SK-N-SH (cell line): ENCODE measurements at regions not wholly inside any gene's neighbourhood (a gene's known extent, or its start where the extent isn't known, plus 50 kb on each side); places are given as distances from the start of the nearest gene placed in this dataset.

ENCODE experiments used
- CTCF ChIA-PET: fragments of 300-600, 350-600 bp; formaldehyde crosslinking; extraction: SDS; loops from one replicate; lab custom pipeline; 2021; lab: Yijun Ruan, JAX
- POLR2A ChIA-PET: fragments of 350-600 bp; sonication (Branson Sonifier 250); formaldehyde crosslinking; extraction: SDS; loops from one replicate; lab custom pipeline; 2020; ENCODE audit warnings: antibody characterized with exemption, inconsistent platforms; lab: Yijun Ruan, JAX
- DNase-seq: peaks from one replicate; pipeline ENCODE4 v3.0.0; 2012
- H2AFZ ChIP-seq: fragments of 200-600 bp; sonication (generic); 2 replicates; pipeline ENCODE4 v1.8.1; 2016; ENCODE audit warnings: antibody characterized with exemption, mild to moderate bottlenecking, low read depth
- H3F3A ChIP-seq: fragments of 200-600 bp; sonication (generic); replicated peaks from 2 replicates; pipeline ENCODE3; 2016; ENCODE audit warnings: antibody characterized with exemption, mild to moderate bottlenecking; ENCODE audit not compliant: insufficient read depth
- H3K27ac ChIP-seq, 2 experiments: fragments of 200-500 bp in 1 of 2; fragments of 200-600 bp in 1 of 2; sonication (Bioruptor generic) in 1 of 2; sonication (generic), shearing (Covaris generic) in 1 of 2; 2 replicates each; pipeline versions ENCODE4 v1.5.1 to v1.6.1; 2014 to 2016; ENCODE audit warnings: low read depth in 2 of 2, inconsistent platforms in 1 of 2, low read length in 1 of 2, mild to moderate bottlenecking in 1 of 2, mixed read lengths in 1 of 2
- H3K27me3 ChIP-seq: fragments of 200-600 bp; sonication (generic), shearing (Covaris generic); 2 replicates; pipeline ENCODE4 v1.6.1; 2016; ENCODE audit warnings: mixed run types; ENCODE audit not compliant: insufficient read depth
- H3K36me3 ChIP-seq, 2 experiments: fragments of 200-500 bp in 1 of 2; fragments of 200-600 bp in 1 of 2; sonication (Bioruptor generic) in 1 of 2; sonication (generic) in 1 of 2; replicated peaks in 1 of 2; 2 replicates each; pipeline versions ENCODE3 to v1.5.1; 2014 to 2016; ENCODE audit warnings: low read length in 1 of 2, mild to moderate bottlenecking in 1 of 2; ENCODE audit not compliant: insufficient read depth in 2 of 2, control insufficient read depth in 1 of 2
- H3K4me1 ChIP-seq, 2 experiments: fragments of 200-500 bp in 1 of 2; fragments of 200-600 bp in 1 of 2; sonication (Bioruptor generic) in 1 of 2; sonication (generic), shearing (Covaris generic) in 1 of 2; 2 replicates each; pipeline versions ENCODE4 v1.5.1 to v1.6.1; 2014 to 2016; ENCODE audit warnings: low read depth in 1 of 2, low read length in 1 of 2, mixed run types in 1 of 2; ENCODE audit not compliant: insufficient read depth in 2 of 2, control insufficient read depth in 1 of 2
- H3K4me2 ChIP-seq: fragments of 200-600 bp; sonication (generic), shearing (Covaris generic); 2 replicates; pipeline ENCODE4 v1.6.1; 2017; ENCODE audit warnings: mixed run types
- H3K4me3 ChIP-seq, 2 experiments: fragments of 200-500 bp in 1 of 2; fragments of 200-600 bp in 1 of 2; sonication (Bioruptor generic) in 1 of 2; sonication (generic), shearing (Covaris generic) in 1 of 2; 2 replicates each; pipeline versions ENCODE4 v1.5.1 to v1.8.1; 2014 to 2016; ENCODE audit warnings: low read depth in 2 of 2, inconsistent platforms in 1 of 2, low read length in 1 of 2, mild to moderate bottlenecking in 1 of 2, mixed read lengths in 1 of 2, moderate library complexity in 1 of 2
- H3K79me2 ChIP-seq: fragments of 200-600 bp; sonication (generic); 2 replicates; pipeline ENCODE4 v1.8.1; 2017; ENCODE audit warnings: mild to moderate bottlenecking; ENCODE audit not compliant: insufficient read depth
- H3K9ac ChIP-seq: fragments of 200-600 bp; sonication (generic); 2 replicates; pipeline ENCODE4 v1.6.1; 2017; ENCODE audit warnings: mixed run types
- H3K9me2 ChIP-seq: fragments of 200-600 bp; sonication (generic); 2 replicates; pipeline ENCODE4 v1.6.1; 2017; ENCODE audit warnings: mixed run types
- H3K9me3 ChIP-seq: fragments of 200-600 bp; sonication (generic); 2 replicates; pipeline ENCODE4 v1.6.1; 2017; ENCODE audit warnings: mixed run types, mild to moderate bottlenecking, moderate library complexity
- H4K20me1 ChIP-seq: fragments of 200-600 bp; sonication (generic); 2 replicates; pipeline ENCODE4 v1.6.1; 2017; ENCODE audit warnings: mild to moderate bottlenecking, mixed run types; ENCODE audit not compliant: insufficient read depth
- CHD2 ChIP-seq: fragments of 150-350 bp; IDR thresholded peaks from 2 replicates; pipeline ENCODE4 v1.6.1; 2018; ENCODE audit warnings: low read length; ENCODE audit not compliant: partially characterized antibody
- ELF1 ChIP-seq: IDR thresholded peaks from 2 replicates; pipeline ENCODE4 v1.4.0; 2012
- GATA2 ChIP-seq: sonication (generic); formaldehyde crosslinking; IDR thresholded peaks from 2 replicates; pipeline ENCODE4 v1.5.0; 2020; ENCODE audit warnings: mild to moderate bottlenecking, missing genetic modification reagents
- NFIC ChIP-seq: IDR thresholded peaks from 2 replicates; pipeline ENCODE4 v1.4.0; 2012; ENCODE audit warnings: borderline replicate concordance
- RCOR1 ChIP-seq: fragments of 150-350 bp; IDR thresholded peaks from 2 replicates; pipeline ENCODE4 v1.6.1; 2017; ENCODE audit warnings: antibody characterized with exemption, low read length
- RFX5 ChIP-seq: IDR thresholded peaks from 2 replicates; pipeline ENCODE4 v1.6.1; 2012; ENCODE audit warnings: mild to moderate bottlenecking, improper control_type of control experiment, low read length
- TAF1 ChIP-seq: IDR thresholded peaks from 2 replicates; pipeline ENCODE4 v1.6.1; 2012; ENCODE audit warnings: low read depth, mild to moderate bottlenecking, low read length, moderate library complexity, borderline replicate concordance
- TEAD4 ChIP-seq: IDR thresholded peaks from 2 replicates; pipeline ENCODE4 v1.4.0; 2012; ENCODE audit warnings: mild to moderate bottlenecking, borderline replicate concordance; ENCODE audit not compliant: insufficient read depth
- YY1 ChIP-seq: IDR thresholded peaks from 2 replicates; pipeline ENCODE4 v1.4.0; 2012; ENCODE audit warnings: low read depth, mild to moderate bottlenecking
- WGBS: methylation state at CpG from one replicate; pipeline ENCODE4 v1.1.6; 2017; ENCODE audit warnings: low lambda C conversion rate; 5-methylcytosine and 5-hydroxymethylcytosine counted together
- TF ChIP-seq, protein P1 (sequence below): IDR thresholded peaks from 2 replicates; pipeline ENCODE4 v1.4.0; 2012; ENCODE audit warnings: low read depth, borderline replicate concordance
- TF ChIP-seq, protein P2 (sequence below): fragments of 200-600 bp; sonication (generic); IDR thresholded peaks from 2 replicates; pipeline ENCODE4 v1.6.1; 2017; ENCODE audit warnings: antibody characterized with exemption, mild to moderate bottlenecking, moderate library complexity
- TF ChIP-seq, protein P3 (sequence below): fragments of 150-350 bp; IDR thresholded peaks from 2 replicates; pipeline ENCODE4 v1.6.1; 2016; ENCODE audit warnings: mild to moderate bottlenecking, low read depth, low read length
- TF ChIP-seq, protein P4 (sequence below): IDR thresholded peaks from 2 replicates; pipeline ENCODE4 v1.6.1; 2012; ENCODE audit warnings: mild to moderate bottlenecking, low read depth, low read length, moderate library complexity
- TF ChIP-seq, protein P5 (sequence below): fragments of 150-350 bp; IDR thresholded peaks from 2 replicates; pipeline ENCODE4 v1.6.1; 2017; ENCODE audit warnings: antibody characterized with exemption, low read length, low read depth, borderline replicate concordance

DNA sequence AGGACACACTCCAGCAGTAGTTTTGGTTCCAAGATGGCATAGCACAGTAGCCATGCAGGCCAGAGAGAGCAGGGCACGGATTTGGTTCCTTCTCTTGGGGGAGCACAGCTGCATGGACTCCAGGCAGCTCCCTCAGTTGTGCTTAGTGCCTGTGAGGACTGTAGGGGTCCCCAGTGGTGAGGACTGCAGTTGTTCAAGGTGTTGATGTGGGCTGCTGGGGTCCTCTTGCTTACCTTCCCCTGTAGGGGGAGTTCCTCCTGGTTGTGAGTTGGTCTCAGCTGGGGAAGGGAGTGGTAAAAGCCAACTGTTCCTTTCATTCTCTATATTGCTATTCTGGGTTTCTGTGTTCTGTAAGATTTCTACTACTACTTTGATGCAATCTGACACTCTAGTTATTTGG is 606.5 kb downstream of the MAGEB5 start:
- no CpG with 5 or more reads among the region's 1 CpG for WGBS
- Histone ChIP-seq H3K9me2 (no peaks in the 10 kb centered on the region), H3K4me2 (no peak overlapping the region), H2AFZ (no peak overlapping the region), H4K20me1 (no peaks in the 10 kb centered on the region), H3K9ac (no peak overlapping the region), H3K4me3 (no peak overlapping the region), H3K27me3 (no peaks in the 10 kb centered on the region), H3K36me3 (no peaks in the 10 kb centered on the region), H3K4me1 (no peaks in the 10 kb centered on the region), H3K79me2 (no peaks in the 10 kb centered on the region), H3K27ac (no peak overlapping the region), H3K9me3 (no peaks in the 10 kb centered on the region), H3F3A (no peaks in the 10 kb centered on the region)
- POLR2A ChIA-PET: no interaction called here
- CTCF ChIA-PET: no interaction called here
- DNase-seq: no peak
- TF ChIP-seq, protein P1, sequence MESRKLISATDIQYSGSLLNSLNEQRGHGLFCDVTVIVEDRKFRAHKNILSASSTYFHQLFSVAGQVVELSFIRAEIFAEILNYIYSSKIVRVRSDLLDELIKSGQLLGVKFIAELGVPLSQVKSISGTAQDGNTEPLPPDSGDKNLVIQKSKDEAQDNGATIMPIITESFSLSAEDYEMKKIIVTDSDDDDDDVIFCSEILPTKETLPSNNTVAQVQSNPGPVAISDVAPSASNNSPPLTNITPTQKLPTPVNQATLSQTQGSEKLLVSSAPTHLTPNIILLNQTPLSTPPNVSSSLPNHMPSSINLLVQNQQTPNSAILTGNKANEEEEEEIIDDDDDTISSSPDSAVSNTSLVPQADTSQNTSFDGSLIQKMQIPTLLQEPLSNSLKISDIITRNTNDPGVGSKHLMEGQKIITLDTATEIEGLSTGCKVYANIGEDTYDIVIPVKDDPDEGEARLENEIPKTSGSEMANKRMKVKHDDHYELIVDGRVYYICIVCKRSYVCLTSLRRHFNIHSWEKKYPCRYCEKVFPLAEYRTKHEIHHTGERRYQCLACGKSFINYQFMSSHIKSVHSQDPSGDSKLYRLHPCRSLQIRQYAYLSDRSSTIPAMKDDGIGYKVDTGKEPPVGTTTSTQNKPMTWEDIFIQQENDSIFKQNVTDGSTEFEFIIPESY: no peak
- TF ChIP-seq, protein P2, sequence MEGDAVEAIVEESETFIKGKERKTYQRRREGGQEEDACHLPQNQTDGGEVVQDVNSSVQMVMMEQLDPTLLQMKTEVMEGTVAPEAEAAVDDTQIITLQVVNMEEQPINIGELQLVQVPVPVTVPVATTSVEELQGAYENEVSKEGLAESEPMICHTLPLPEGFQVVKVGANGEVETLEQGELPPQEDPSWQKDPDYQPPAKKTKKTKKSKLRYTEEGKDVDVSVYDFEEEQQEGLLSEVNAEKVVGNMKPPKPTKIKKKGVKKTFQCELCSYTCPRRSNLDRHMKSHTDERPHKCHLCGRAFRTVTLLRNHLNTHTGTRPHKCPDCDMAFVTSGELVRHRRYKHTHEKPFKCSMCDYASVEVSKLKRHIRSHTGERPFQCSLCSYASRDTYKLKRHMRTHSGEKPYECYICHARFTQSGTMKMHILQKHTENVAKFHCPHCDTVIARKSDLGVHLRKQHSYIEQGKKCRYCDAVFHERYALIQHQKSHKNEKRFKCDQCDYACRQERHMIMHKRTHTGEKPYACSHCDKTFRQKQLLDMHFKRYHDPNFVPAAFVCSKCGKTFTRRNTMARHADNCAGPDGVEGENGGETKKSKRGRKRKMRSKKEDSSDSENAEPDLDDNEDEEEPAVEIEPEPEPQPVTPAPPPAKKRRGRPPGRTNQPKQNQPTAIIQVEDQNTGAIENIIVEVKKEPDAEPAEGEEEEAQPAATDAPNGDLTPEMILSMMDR: no peak
- no peak for TF ChIP-seq RCOR1
- no peak for TF ChIP-seq NFIC
- TF ChIP-seq, protein P3, sequence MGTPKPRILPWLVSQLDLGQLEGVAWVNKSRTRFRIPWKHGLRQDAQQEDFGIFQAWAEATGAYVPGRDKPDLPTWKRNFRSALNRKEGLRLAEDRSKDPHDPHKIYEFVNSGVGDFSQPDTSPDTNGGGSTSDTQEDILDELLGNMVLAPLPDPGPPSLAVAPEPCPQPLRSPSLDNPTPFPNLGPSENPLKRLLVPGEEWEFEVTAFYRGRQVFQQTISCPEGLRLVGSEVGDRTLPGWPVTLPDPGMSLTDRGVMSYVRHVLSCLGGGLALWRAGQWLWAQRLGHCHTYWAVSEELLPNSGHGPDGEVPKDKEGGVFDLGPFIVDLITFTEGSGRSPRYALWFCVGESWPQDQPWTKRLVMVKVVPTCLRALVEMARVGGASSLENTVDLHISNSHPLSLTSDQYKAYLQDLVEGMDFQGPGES: no peak
- no peak for TF ChIP-seq TAF1
- TF ChIP-seq ELF1: no peak
- TF ChIP-seq YY1: no peak
- no peak for TF ChIP-seq TEAD4
- TF ChIP-seq GATA2: no peak
- TF ChIP-seq, protein P4, sequence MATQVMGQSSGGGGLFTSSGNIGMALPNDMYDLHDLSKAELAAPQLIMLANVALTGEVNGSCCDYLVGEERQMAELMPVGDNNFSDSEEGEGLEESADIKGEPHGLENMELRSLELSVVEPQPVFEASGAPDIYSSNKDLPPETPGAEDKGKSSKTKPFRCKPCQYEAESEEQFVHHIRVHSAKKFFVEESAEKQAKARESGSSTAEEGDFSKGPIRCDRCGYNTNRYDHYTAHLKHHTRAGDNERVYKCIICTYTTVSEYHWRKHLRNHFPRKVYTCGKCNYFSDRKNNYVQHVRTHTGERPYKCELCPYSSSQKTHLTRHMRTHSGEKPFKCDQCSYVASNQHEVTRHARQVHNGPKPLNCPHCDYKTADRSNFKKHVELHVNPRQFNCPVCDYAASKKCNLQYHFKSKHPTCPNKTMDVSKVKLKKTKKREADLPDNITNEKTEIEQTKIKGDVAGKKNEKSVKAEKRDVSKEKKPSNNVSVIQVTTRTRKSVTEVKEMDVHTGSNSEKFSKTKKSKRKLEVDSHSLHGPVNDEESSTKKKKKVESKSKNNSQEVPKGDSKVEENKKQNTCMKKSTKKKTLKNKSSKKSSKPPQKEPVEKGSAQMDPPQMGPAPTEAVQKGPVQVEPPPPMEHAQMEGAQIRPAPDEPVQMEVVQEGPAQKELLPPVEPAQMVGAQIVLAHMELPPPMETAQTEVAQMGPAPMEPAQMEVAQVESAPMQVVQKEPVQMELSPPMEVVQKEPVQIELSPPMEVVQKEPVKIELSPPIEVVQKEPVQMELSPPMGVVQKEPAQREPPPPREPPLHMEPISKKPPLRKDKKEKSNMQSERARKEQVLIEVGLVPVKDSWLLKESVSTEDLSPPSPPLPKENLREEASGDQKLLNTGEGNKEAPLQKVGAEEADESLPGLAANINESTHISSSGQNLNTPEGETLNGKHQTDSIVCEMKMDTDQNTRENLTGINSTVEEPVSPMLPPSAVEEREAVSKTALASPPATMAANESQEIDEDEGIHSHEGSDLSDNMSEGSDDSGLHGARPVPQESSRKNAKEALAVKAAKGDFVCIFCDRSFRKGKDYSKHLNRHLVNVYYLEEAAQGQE: no peak
- TF ChIP-seq, protein P5, sequence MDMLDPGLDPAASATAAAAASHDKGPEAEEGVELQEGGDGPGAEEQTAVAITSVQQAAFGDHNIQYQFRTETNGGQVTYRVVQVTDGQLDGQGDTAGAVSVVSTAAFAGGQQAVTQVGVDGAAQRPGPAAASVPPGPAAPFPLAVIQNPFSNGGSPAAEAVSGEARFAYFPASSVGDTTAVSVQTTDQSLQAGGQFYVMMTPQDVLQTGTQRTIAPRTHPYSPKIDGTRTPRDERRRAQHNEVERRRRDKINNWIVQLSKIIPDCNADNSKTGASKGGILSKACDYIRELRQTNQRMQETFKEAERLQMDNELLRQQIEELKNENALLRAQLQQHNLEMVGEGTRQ: no peak
- TF ChIP-seq RFX5: no peak
- no peak for TF ChIP-seq CHD2
